TTC549 (cell line): ENCODE measurements at regions not wholly inside any gene's neighbourhood (a gene's known extent, or its start where the extent isn't known, plus 50 kb on each side); places are given as distances from the start of the nearest gene placed in this dataset.

Experiments
- FAIRE-seq: peaks from 2 replicates; lab custom pipeline; 2012; peaks lifted over from hg19 to GRCh38; lab: Jason Lieb, UNC

- FAIRE-seq, result no peak
These were observed 417.4 kb upstream of the RIOK2 start for GRCh38 chr5:97600486-97600885.

GRCh38 chr5:97601651-97602050 lies 418.6 kb upstream of the RIOK2 start:
- FAIRE-seq, result no peak

GRCh38 chr5:97606531-97606930 lies 423.5 kb upstream of the RIOK2 start:
- no peak for FAIRE-seq

GRCh38 chr5:97608501-97608900 lies 425.5 kb upstream of the RIOK2 start:
- FAIRE-seq, result no peak

- no peak for FAIRE-seq
These were observed 435.7 kb upstream of the RIOK2 start for GRCh38 chr5:97618721-97619120.

GRCh38 chr5:97623441-97623840 lies 440.4 kb upstream of the RIOK2 start:
- no peak for FAIRE-seq

- no peak for FAIRE-seq
These were observed 441.8 kb upstream of the RIOK2 start for GRCh38 chr5:97624886-97625285.

- no peak for FAIRE-seq
These were observed 444.2 kb upstream of the RIOK2 start for GRCh38 chr5:97627272-97627671.

GRCh38 chr5:97628031-97628430 lies 445.0 kb upstream of the RIOK2 start:
- no peak for FAIRE-seq

- no peak for FAIRE-seq
These were observed 445.8 kb upstream of the RIOK2 start for GRCh38 chr5:97628807-97629206.

GRCh38 chr5:97629276-97629675 lies 446.2 kb upstream of the RIOK2 start:
- no peak for FAIRE-seq

GRCh38 chr5:97635553-97635952 lies 452.5 kb upstream of the RIOK2 start:
- no peak for FAIRE-seq

GRCh38 chr5:97636766-97637165 lies 453.7 kb upstream of the RIOK2 start:
- FAIRE-seq, result no peak

- FAIRE-seq, result no peak
These were observed 458.0 kb upstream of the RIOK2 start for GRCh38 chr5:97641081-97641480.

- no peak for FAIRE-seq
These were observed 461.2 kb upstream of the RIOK2 start for GRCh38 chr5:97644206-97644605.

GRCh38 chr5:97644896-97645295 lies 461.8 kb upstream of the RIOK2 start:
- FAIRE-seq, result no peak

- no peak for FAIRE-seq
These were observed 474.2 kb upstream of the RIOK2 start for GRCh38 chr5:97657239-97657638.

GRCh38 chr5:97658116-97658900 lies 475.3 kb upstream of the RIOK2 start:
- FAIRE-seq, result no peak

GRCh38 chr5:97666783-97667182 lies 483.7 kb upstream of the RIOK2 start:
- no peak for FAIRE-seq

- no peak for FAIRE-seq
These were observed 487.4 kb upstream of the RIOK2 start for GRCh38 chr5:97670447-97670846.

GRCh38 chr5:97676608-97677007 lies 493.6 kb upstream of the RIOK2 start:
- no peak for FAIRE-seq

- FAIRE-seq, result no peak
These were observed 511.0 kb upstream of the RIOK2 start for GRCh38 chr5:97694091-97694490.

- no peak for FAIRE-seq
These were observed 531.4 kb upstream of the RIOK2 start for GRCh38 chr5:97714424-97714823.

GRCh38 chr5:97726106-97726505 lies 543.1 kb upstream of the RIOK2 start:
- FAIRE-seq, result no peak

- FAIRE-seq, result no peak
These were observed 545.9 kb upstream of the RIOK2 start for GRCh38 chr5:97728920-97729319.
